Esophagus (tissue), 2 donors: ENCODE measurements at regions not wholly inside any gene's neighbourhood (a gene's known extent, or its start where the extent isn't known, plus 50 kb on each side); places are given as distances from the start of the nearest gene placed in this dataset.

Experiments
- H3K27ac ChIP-seq, 2 donors: one replicate each; pipeline ENCODE4 v1.5.1; 2013; ENCODE audit warnings: low read depth in 2 of 2, mild to moderate bottlenecking in 2 of 2, inconsistent platforms in 1 of 2, low read length in 1 of 2, moderate library complexity in 1 of 2
- H3K27me3 ChIP-seq, 2 donors: one replicate each; pipeline ENCODE4 v1.6.1; 2013; ENCODE audit warnings: low read length in 2 of 2, control low read depth in 1 of 2, mild to moderate bottlenecking in 1 of 2; ENCODE audit not compliant: insufficient read depth in 2 of 2, control insufficient read depth in 1 of 2
- H3K36me3 ChIP-seq, 2 donors: one replicate each; pipeline ENCODE4 v1.6.1; 2013; ENCODE audit warnings: low read length in 1 of 2; ENCODE audit not compliant: control insufficient read depth in 2 of 2, insufficient read depth in 2 of 2
- H3K4me1 ChIP-seq, 2 donors: one replicate each; pipeline ENCODE4 v1.6.1; 2013; ENCODE audit warnings: low read length in 1 of 2; ENCODE audit not compliant: control insufficient read depth in 2 of 2, insufficient read depth in 2 of 2
- H3K4me3 ChIP-seq, 2 donors: one replicate each; pipeline ENCODE4 v1.5.1; 2013; ENCODE audit warnings: low read length in 2 of 2, mild to moderate bottlenecking in 2 of 2, low read depth in 1 of 2, moderate library complexity in 1 of 2
- H3K9me3 ChIP-seq, 2 donors: one replicate each; pipeline ENCODE4 v1.6.1; 2013; ENCODE audit warnings: mild to moderate bottlenecking in 2 of 2, low read depth in 1 of 2, low read length in 1 of 2, moderate library complexity in 1 of 2; ENCODE audit not compliant: control insufficient read depth in 2 of 2, insufficient read depth in 1 of 2
- WGBS, 2 donors: extraction: QIAGEN DNeasy Blood & Tissue Kit; methylation state at CpG; one replicate each; pipeline ENCODE4 v1.1.7; 2013; 5-methylcytosine and 5-hydroxymethylcytosine counted together
- donor health status: healthy with polysubstance abuse.
- donor health status: Bipolar disorder and iron deficiency.

DNA sequence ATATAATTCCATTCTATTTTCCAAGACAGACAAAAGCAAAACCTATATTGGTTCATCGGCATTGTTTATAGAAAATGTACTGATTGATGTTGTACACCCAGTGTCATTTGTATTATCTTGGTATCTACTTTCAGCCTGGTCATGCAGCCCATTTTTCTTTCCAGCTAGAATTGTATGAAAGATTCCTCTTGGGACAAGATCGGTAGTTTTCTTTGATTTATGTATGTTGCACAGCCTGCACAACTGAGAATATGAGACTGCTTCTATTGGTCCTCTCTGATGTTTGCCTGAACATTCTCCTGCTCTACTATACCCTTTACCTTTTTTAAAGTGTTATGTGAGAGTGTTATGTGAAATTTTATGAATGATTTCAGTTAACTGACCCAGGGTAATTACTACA is 487.7 kb upstream of the PRR20A start:
- no peaks in the 10 kb centered on the region for H3K27me3 ChIP-seq
- no peak overlapping the region for H3K27ac ChIP-seq
- H3K9me3 ChIP-seq = no peaks in the 10 kb centered on the region
- WGBS, 2 donors = 70% methylated on average over 2 of the region's 2 CpGs
- no peaks in the 10 kb centered on the region for H3K4me1 ChIP-seq
- no peaks in the 10 kb centered on the region for H3K36me3 ChIP-seq
- H3K4me3 ChIP-seq = no peak overlapping the region

- no peaks in the 10 kb centered on the region for H3K36me3 ChIP-seq
- no peaks in the 10 kb centered on the region for H3K27me3 ChIP-seq
- 96 to 97% methylated on average over 15 to 23 of the region's 23 CpGs for WGBS, 2 donors
- H3K4me1 ChIP-seq = no peaks in the 10 kb centered on the region
- no peak overlapping the region for H3K27ac ChIP-seq
- H3K9me3 ChIP-seq = peaks cover 6 to 7% of the 10 kb centered on the region in 2 donors
- H3K4me3 ChIP-seq = no peak overlapping the region
Measured at GRCh38 chr13:56659041-56659471, 481.7 kb upstream of the PRR20A start.

DNA sequence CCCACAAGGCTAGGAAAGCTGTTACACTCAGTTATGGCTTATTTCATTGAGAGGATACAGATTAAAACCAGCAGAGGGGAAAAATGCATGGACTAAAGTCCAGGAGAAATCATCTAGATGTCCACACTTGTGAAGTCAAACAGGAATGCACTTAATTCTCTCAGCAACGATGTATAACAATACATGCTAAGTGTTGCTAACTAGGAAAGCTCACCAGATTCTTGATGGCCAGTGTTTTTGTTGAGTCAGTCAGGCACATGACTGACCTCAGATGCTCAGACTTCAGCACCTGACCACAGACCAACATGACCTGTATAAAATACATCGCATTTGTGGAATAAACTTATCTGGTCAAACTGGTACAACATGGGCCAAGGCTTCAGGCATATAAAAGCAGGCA is 470.2 kb upstream of the PRR20A start:
- 76 to 85% methylated on average over 2 of the region's 2 CpGs for WGBS, 2 donors
- H3K4me3 ChIP-seq = no peak overlapping the region
- peaks cover 0 to 3% of the 10 kb centered on the region in 2 donors for H3K9me3 ChIP-seq
- no peaks in the 10 kb centered on the region for H3K27me3 ChIP-seq
- H3K4me1 ChIP-seq = no peaks in the 10 kb centered on the region
- no peaks in the 10 kb centered on the region for H3K36me3 ChIP-seq
- no peak overlapping the region for H3K27ac ChIP-seq

GRCh38 chr13:56681404-56681803 is 459.3 kb upstream of the PRR20A start:
- Histone ChIP-seq H3K36me3 (no peaks in the 10 kb centered on the region), H3K4me1 (no peaks in the 10 kb centered on the region), H3K4me3 (no peak overlapping the region), H3K9me3 (peaks cover 0 to 2% of the 10 kb centered on the region in 2 donors), H3K27me3 (no peaks in the 10 kb centered on the region), H3K27ac (no peak overlapping the region)
- 48 to 51% methylated on average over 1 of the region's 1 CpG for WGBS, 2 donors

DNA sequence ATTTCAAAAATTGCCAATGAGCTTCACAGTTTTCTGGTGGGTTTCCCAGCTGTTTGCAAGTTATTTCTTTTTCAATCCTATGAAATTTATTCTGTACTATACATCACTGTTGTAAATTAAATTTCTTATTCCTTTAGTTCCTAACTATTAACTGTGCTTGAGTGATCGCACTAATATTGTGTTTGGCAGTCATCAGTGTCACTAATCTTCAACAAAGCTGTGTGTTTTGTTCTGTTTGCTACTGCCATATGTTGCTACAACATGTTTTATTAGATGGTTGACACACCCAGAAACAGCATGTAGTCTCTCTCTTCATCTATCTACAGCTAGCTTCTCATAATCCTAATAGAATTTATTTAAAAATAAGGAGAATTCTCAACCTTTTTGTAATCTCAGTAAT is 453.6 kb upstream of the PRR20A start:
- Histone ChIP-seq H3K27me3 (no peaks in the 10 kb centered on the region), H3K36me3 (no peaks in the 10 kb centered on the region), H3K27ac (no peak overlapping the region), H3K4me3 (no peak overlapping the region), H3K9me3 (no peaks in the 10 kb centered on the region), H3K4me1 (no peaks in the 10 kb centered on the region)
- WGBS, 2 donors = 32 to 53% methylated on average over 1 of the region's 1 CpG

DNA sequence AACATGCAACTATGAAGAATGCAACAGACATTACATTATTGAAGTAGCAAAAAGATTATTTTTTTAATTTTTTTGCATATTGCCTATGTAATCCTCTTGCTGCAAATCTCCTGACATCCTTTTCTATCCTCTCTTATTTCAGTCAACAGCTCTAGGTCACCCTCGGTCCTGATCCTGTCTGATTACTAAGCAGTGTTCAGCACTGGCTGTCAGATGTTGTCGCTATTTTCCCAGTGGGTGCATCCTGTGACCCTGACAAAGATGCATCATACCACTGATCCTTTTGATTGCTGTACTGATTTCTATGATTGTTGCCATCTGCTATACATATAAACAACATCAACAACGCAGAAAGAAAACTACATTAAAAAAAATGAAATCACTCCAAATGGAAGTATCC is 443.7 kb upstream of the PRR20A start:
- no peaks in the 10 kb centered on the region for H3K27me3 ChIP-seq
- H3K27ac ChIP-seq = no peak overlapping the region
- H3K4me3 ChIP-seq = no peak overlapping the region
- no peaks in the 10 kb centered on the region for H3K4me1 ChIP-seq
- no peaks in the 10 kb centered on the region for H3K9me3 ChIP-seq
- no peaks in the 10 kb centered on the region for H3K36me3 ChIP-seq
- 55 to 62% methylated on average over 3 of the region's 3 CpGs for WGBS, 2 donors

GRCh38 chr13:56700324-56700723 is 440.4 kb upstream of the PRR20A start:
- H3K9me3 ChIP-seq = no peaks in the 10 kb centered on the region
- 83 to 90% methylated on average over 4 of the region's 4 CpGs for WGBS, 2 donors
- H3K27me3 ChIP-seq = no peaks in the 10 kb centered on the region
- no peaks in the 10 kb centered on the region for H3K4me1 ChIP-seq
- H3K4me3 ChIP-seq = no peak overlapping the region
- no peak overlapping the region for H3K27ac ChIP-seq
- no peaks in the 10 kb centered on the region for H3K36me3 ChIP-seq

- no peak overlapping the region for H3K27ac ChIP-seq
- no peaks in the 10 kb centered on the region for H3K36me3 ChIP-seq
- WGBS, 2 donors = 39 to 41% methylated on average over 2 of the region's 2 CpGs
- H3K27me3 ChIP-seq = no peaks in the 10 kb centered on the region
- H3K9me3 ChIP-seq = no peaks in the 10 kb centered on the region
- no peaks in the 10 kb centered on the region for H3K4me1 ChIP-seq
- no peak overlapping the region for H3K4me3 ChIP-seq
Measured at GRCh38 chr13:56706485-56706884, 434.2 kb upstream of the PRR20A start.

DNA sequence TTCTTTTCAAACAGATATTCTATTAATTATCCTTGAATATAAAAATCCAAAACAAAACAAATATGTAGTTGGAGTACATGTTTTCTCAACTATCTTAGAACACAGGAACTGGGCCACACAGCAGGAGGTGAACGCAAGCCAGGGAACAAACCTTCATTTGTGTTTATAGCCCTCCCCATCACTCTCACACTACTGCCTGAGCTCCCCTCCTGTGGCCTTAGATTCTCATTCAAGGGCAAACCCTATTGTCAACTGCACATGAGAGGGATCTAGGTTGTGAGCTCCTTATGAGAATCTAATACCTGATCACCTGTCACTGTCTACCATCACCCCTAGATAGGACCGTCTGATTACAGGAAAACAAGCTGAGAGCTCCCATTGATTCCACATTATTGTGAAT is 427.1 kb upstream of the PRR20A start:
- WGBS, 2 donors = 86 to 94% methylated on average over 2 of the region's 2 CpGs
- H3K4me1 ChIP-seq = no peaks in the 10 kb centered on the region
- H3K9me3 ChIP-seq = no peaks in the 10 kb centered on the region
- no peaks in the 10 kb centered on the region for H3K27me3 ChIP-seq
- no peaks in the 10 kb centered on the region for H3K36me3 ChIP-seq
- H3K4me3 ChIP-seq = no peak overlapping the region
- no peak overlapping the region for H3K27ac ChIP-seq

- no peaks in the 10 kb centered on the region for H3K4me1 ChIP-seq
- no peaks in the 10 kb centered on the region for H3K9me3 ChIP-seq
- WGBS, 2 donors = 76 to 82% methylated on average over 1 of the region's 1 CpG
- H3K27ac ChIP-seq = no peak overlapping the region
- H3K4me3 ChIP-seq = no peak overlapping the region
- H3K36me3 ChIP-seq = no peaks in the 10 kb centered on the region
- no peaks in the 10 kb centered on the region for H3K27me3 ChIP-seq
Measured at GRCh38 chr13:56718791-56719190, 421.9 kb upstream of the PRR20A start.
